HepG2 (cell line): ENCODE measurements at regions not wholly inside any gene's neighbourhood (a gene's known extent, or its start where the extent isn't known, plus 50 kb on each side); places are given as distances from the start of the nearest gene placed in this dataset.

Experiments
- ATAC-seq: fragments of 200-7000 bp; cut with Tn5 transposase; 3 replicates; pipeline ENCODE4 v1.9.1; 2020; ENCODE audit warnings: mild to moderate bottlenecking, moderate library complexity
- BruUV-seq: library from RNA; stranded (reverse); fragments of 400-500 nt; replicated peaks from 2 replicates; lab custom pipeline; 2021; lab: Mats Ljungman, UMichigan
- CTCF ChIA-PET: fragments of 300-600 bp; formaldehyde crosslinking; extraction: SDS; loops from one replicate; lab custom pipeline; 2021; ENCODE audit warnings: low total read pairs, inconsistent platforms, low intra/inter-chr PET ratio; lab: Yijun Ruan, JAX
- POLR2A ChIA-PET: fragments of 350-600 bp; sonication (Branson Sonifier 250); formaldehyde crosslinking; loops from one replicate; lab custom pipeline; 2020; ENCODE audit warnings: antibody characterized with exemption, inconsistent platforms; lab: Yijun Ruan, JAX
- DNase-seq: peaks from one replicate; pipeline ENCODE4 v3.0.0-alpha.2; 2015; ENCODE audit warnings: low spot score
- FAIRE-seq: peaks from 3 replicates; lab custom pipeline; 2011; peaks lifted over from hg19 to GRCh38; lab: Jason Lieb, UNC
- H2AFZ ChIP-seq: one replicate; pipeline ENCODE4 v1.6.1; 2011; ENCODE audit warnings: low read length, inconsistent platforms
- H3K27ac ChIP-seq: fragments of 300-600 bp; 3 replicates; pipeline ENCODE4 v1.8.0; 2011; ENCODE audit warnings: mixed run types, mild to moderate bottlenecking, mixed read lengths, low read length, inconsistent platforms; ENCODE audit not compliant: insufficient read depth; ENCODE audit errors: extremely low read length
- H3K27me3 ChIP-seq, 2 experiments: fragments of 200-600 bp in 1 of 2; 2 replicates in 1 of 2; 3 replicates in 1 of 2; pipeline versions ENCODE4 v1.6.0 to v1.8.0; 2011; ENCODE audit warnings: low read length in 2 of 2, mild to moderate bottlenecking in 2 of 2, moderate library complexity in 2 of 2, inconsistent platforms in 1 of 2; ENCODE audit not compliant: insufficient read depth in 2 of 2, control insufficient read depth in 1 of 2
- H3K36me3 ChIP-seq, 2 experiments: fragments of 200-600 bp in 1 of 2; replicated peaks in 1 of 2; 2 replicates in 1 of 2; 3 replicates in 1 of 2; pipeline versions ENCODE4 v1.5.1 to v1.8.0; 2011; ENCODE audit warnings: low read length in 2 of 2, inconsistent platforms in 1 of 2; ENCODE audit not compliant: insufficient read depth in 2 of 2, control insufficient read depth in 1 of 2
- H3K4me1 ChIP-seq: 2 replicates; pipeline ENCODE4 v1.5.1; 2012; ENCODE audit warnings: low read length, inconsistent platforms; ENCODE audit not compliant: insufficient read depth
- H3K4me2 ChIP-seq: 2 replicates; pipeline ENCODE4 v1.6.0; 2011; ENCODE audit warnings: low read depth, low read length, inconsistent platforms
- H3K4me3 ChIP-seq, 3 experiments: fragments of 200-600 bp in 1 of 3; sonication (generic), shearing (Covaris generic) in 1 of 3; replicated peaks in 1 of 3; 2 replicates each; pipeline ENCODE4 v1.5.1; 2011 to 2016; ENCODE audit warnings: low read length in 3 of 3, inconsistent platforms in 2 of 3, low read depth in 2 of 3, mild to moderate bottlenecking in 2 of 3, control low read depth in 1 of 3, mixed read lengths in 1 of 3; ENCODE audit not compliant: insufficient read depth in 1 of 3
- H3K79me2 ChIP-seq: one replicate; pipeline ENCODE4 v1.6.1; 2011; ENCODE audit warnings: low read length, inconsistent platforms; ENCODE audit not compliant: insufficient read depth
- H3K9ac ChIP-seq: 2 replicates; pipeline ENCODE4 v1.6.0; 2011; ENCODE audit warnings: mild to moderate bottlenecking, low read depth, low read length, inconsistent platforms; ENCODE audit not compliant: insufficient read depth
- H3K9me3 ChIP-seq: 2 replicates; pipeline ENCODE4 v1.5.1; 2012; ENCODE audit warnings: mild to moderate bottlenecking, low read length
- H4K20me1 ChIP-seq: 2 replicates; pipeline ENCODE4 v1.6.0; 2011; ENCODE audit warnings: inconsistent platforms, mild to moderate bottlenecking, low read length, moderate library complexity; ENCODE audit not compliant: insufficient read depth
- CBFB ChIP-seq: sonication (generic); formaldehyde crosslinking; IDR thresholded peaks from 2 replicates; pipeline ENCODE4 v1.4.0; 2020; ENCODE audit warnings: missing genetic modification reagents
- FOXO1 ChIP-seq: sonication (generic); formaldehyde crosslinking; IDR thresholded peaks from 2 replicates; pipeline ENCODE4 v1.4.0; 2020; ENCODE audit warnings: missing genetic modification reagents
- GLI4 ChIP-seq: sonication (generic); formaldehyde crosslinking; IDR thresholded peaks from 2 replicates; pipeline ENCODE4 v1.5.1; 2020; ENCODE audit warnings: missing genetic modification reagents, mild to moderate bottlenecking, moderate library complexity, borderline replicate concordance
- KDM5B ChIP-seq: sonication (generic); formaldehyde crosslinking; IDR thresholded peaks from 2 replicates; pipeline ENCODE4 v1.4.0; 2020; ENCODE audit warnings: missing genetic modification reagents, mild to moderate bottlenecking, borderline replicate concordance
- RCOR2 ChIP-seq: IDR thresholded peaks from 2 replicates; pipeline ENCODE4 v1.6.1; 2016; ENCODE audit warnings: missing biosample characterization, missing genetic modification reagents
- SCMH1 ChIP-seq: sonication (generic); formaldehyde crosslinking; IDR thresholded peaks from 2 replicates; pipeline ENCODE4 v1.9.0; 2021; ENCODE audit warnings: missing genetic modification reagents, mild to moderate bottlenecking, borderline replicate concordance
- SOX6 ChIP-seq, 2 experiments: fragments of 450-650 bp in 1 of 2; sonication (generic) in 1 of 2; formaldehyde crosslinking in 1 of 2; IDR thresholded peaks; 2 replicates each; pipeline versions ENCODE4 v1.4.0 to v1.6.1; 2017 to 2020; ENCODE audit warnings: antibody characterized with exemption in 1 of 2, mild to moderate bottlenecking in 1 of 2, missing genetic modification reagents in 1 of 2
- SYNCRIP ChIP-seq: fragments of 200-400 bp; formaldehyde crosslinking; IDR thresholded peaks from 2 replicates; pipeline ENCODE4 v1.6.1; 2018; ENCODE audit warnings: mild to moderate bottlenecking, low read depth, low read length; ENCODE audit not compliant: insufficient read depth
- TCF7 ChIP-seq: sonication (generic); IDR thresholded peaks from 2 replicates; pipeline ENCODE4 v1.6.1; 2016; ENCODE audit warnings: antibody characterized with exemption, low read depth
- TMF1 ChIP-seq: sonication (generic); formaldehyde crosslinking; IDR thresholded peaks from 2 replicates; pipeline ENCODE4 v1.8.1; 2022; ENCODE audit warnings: low read depth, missing genetic modification reagents
- ZBTB8A ChIP-seq: sonication (generic); formaldehyde crosslinking; IDR thresholded peaks from 2 replicates; pipeline ENCODE4 v1.4.0; 2020; ENCODE audit warnings: mild to moderate bottlenecking, low read depth, missing genetic modification reagents, borderline replicate concordance
- ZNF136 ChIP-seq: sonication (generic); formaldehyde crosslinking; IDR thresholded peaks from 2 replicates; pipeline ENCODE4 v1.8.1; 2022; ENCODE audit warnings: low read depth, mild to moderate bottlenecking, moderate library complexity, missing genetic modification reagents
- ZNF343 ChIP-seq: sonication (generic); formaldehyde crosslinking; IDR thresholded peaks from 2 replicates; pipeline ENCODE4 v1.4.0; 2020; ENCODE audit warnings: mild to moderate bottlenecking, missing genetic modification reagents
- ZNF432 ChIP-seq: sonication (generic); formaldehyde crosslinking; IDR thresholded peaks from 2 replicates; pipeline ENCODE4 v1.5.0; 2020; ENCODE audit warnings: missing genetic modification reagents, mild to moderate bottlenecking, borderline replicate concordance
- ZNF552 ChIP-seq: sonication (generic); formaldehyde crosslinking; IDR thresholded peaks from 2 replicates; pipeline ENCODE4 v1.9.0; 2022; ENCODE audit warnings: missing genetic modification reagents, mild to moderate bottlenecking, borderline replicate concordance
- ZNF614 ChIP-seq: IDR thresholded peaks from 2 replicates; pipeline ENCODE4 v1.6.1; 2018; ENCODE audit warnings: missing biosample characterization, missing genetic modification reagents, inconsistent platforms, borderline replicate concordance
- ZNF629 ChIP-seq: sonication (generic); formaldehyde crosslinking; conservative IDR thresholded peaks from 2 replicates; pipeline ENCODE4 v1.5.0; 2020; ENCODE audit warnings: missing genetic modification reagents
- ZSCAN12 ChIP-seq: sonication (generic); formaldehyde crosslinking; IDR thresholded peaks from 2 replicates; pipeline ENCODE4 v1.9.0; 2021; ENCODE audit warnings: mild to moderate bottlenecking, missing genetic modification reagents
- WGBS: methylation state at CpG from one replicate; pipeline ENCODE4 v1.1.6; 2017; ENCODE audit warnings: low lambda C conversion rate; 5-methylcytosine and 5-hydroxymethylcytosine counted together
- in situ Hi-C: cut with HindIII; loops from 2 replicates; pipeline ENCODE4 v1.10.0; 2017; ENCODE audit warnings: low pct_unique_long_range_greater_than_20kb; ENCODE audit not compliant: extremely low pct_ligation_motif_present
- intact Hi-C: fragments of 100-400 bp; cut with micrococcal nuclease; formaldehyde crosslinking; loops from one replicate; pipeline ENCODE4 v1.10.0; 2022; ENCODE audit not compliant: unreplicated experiment
- TF ChIP-seq, protein P1 (sequence below): sonication (generic); formaldehyde crosslinking; IDR thresholded peaks from 2 replicates; pipeline ENCODE4 v1.9.0; 2022; ENCODE audit warnings: low read depth, missing genetic modification reagents
- TF ChIP-seq, protein P2 (sequence below): sonication (generic); formaldehyde crosslinking; IDR thresholded peaks from 2 replicates; pipeline ENCODE4 v1.4.0; 2020; ENCODE audit warnings: missing genetic modification reagents
- TF ChIP-seq, protein P3 (sequence below): sonication (generic); formaldehyde crosslinking; IDR thresholded peaks from 2 replicates; pipeline ENCODE4 v1.5.0; 2020; ENCODE audit warnings: mild to moderate bottlenecking, low read depth, missing genetic modification reagents, borderline replicate concordance

DNA sequence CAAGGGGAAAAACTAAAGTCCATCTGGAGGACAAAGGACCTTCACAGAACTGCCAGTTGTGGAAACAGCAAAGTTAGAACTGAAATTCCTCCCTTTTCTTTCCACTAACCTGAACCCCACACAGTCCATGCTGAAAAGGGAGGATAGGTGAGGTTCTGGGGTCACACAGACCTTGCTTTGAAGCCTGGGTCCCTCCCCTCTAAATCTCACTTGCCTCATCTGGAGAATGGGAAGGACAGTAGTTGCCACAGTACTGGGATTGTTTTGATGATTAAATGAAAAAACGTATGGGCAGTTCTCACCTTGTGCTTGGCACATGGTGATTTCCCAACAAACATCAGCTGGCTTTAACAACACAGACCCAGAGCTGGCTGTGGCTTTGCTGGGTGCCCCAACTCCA is 166.4 kb upstream of the LRIG1 start:
- H3K4me1 ChIP-seq = peaks cover 17% of the 10 kb centered on the region
- no peak overlapping the region for H2AFZ ChIP-seq
- no peaks in the 10 kb centered on the region for H3K36me3 ChIP-seq
- H3K9ac ChIP-seq = no peak overlapping the region
- 0 out of 2 replicates have a peak overlapping the region, but pooled peaks have one; percentile 29 for H3K4me2 ChIP-seq
- H3K4me3 ChIP-seq = no peak overlapping the region
- CTCF ChIA-PET = no interaction called here
- DNase-seq = peak; percentile 7
- 13% methylated on average over 1 of the region's 1 CpG for WGBS
- no peaks in the 10 kb centered on the region for H3K9me3 ChIP-seq
- POLR2A ChIA-PET = no interaction called here
- intact Hi-C loops (no loop called here), in situ Hi-C loops (no loop called here)
- H3K79me2 ChIP-seq = no peaks in the 10 kb centered on the region
- H3K27ac ChIP-seq = no peak overlapping the region
- no peaks in the 10 kb centered on the region for H3K27me3 ChIP-seq
- FAIRE-seq = no peak
- H4K20me1 ChIP-seq = no peaks in the 10 kb centered on the region
- ATAC-seq = peak; percentile 43; the same call in 1 of the 3 replicates
- no TSS peak for BruUV-seq
- no peak for TF ChIP-seq ZNF343
- TF ChIP-seq ZNF552 (CRISPR knock-in tag) = no peak
- TF ChIP-seq, protein P1, sequence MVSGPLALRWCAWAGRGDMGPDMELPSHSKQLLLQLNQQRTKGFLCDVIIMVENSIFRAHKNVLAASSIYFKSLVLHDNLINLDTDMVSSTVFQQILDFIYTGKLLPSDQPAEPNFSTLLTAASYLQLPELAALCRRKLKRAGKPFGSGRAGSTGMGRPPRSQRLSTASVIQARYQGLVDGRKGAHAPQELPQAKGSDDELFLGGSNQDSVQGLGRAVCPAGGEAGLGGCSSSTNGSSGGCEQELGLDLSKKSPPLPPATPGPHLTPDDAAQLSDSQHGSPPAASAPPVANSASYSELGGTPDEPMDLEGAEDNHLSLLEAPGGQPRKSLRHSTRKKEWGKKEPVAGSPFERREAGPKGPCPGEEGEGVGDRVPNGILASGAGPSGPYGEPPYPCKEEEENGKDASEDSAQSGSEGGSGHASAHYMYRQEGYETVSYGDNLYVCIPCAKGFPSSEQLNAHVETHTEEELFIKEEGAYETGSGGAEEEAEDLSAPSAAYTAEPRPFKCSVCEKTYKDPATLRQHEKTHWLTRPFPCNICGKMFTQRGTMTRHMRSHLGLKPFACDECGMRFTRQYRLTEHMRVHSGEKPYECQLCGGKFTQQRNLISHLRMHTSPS (CRISPR knock-in tag) = no peak
- TF ChIP-seq SOX6 (IDR thresholded peaks at IDR 0.05) = no peak
- peak; percentile 29; the same call in 1 of the 2 replicates for TF ChIP-seq SOX6 (CRISPR knock-in tag; IDR thresholded peaks at IDR 0.05)
- TF ChIP-seq FOXO1 = no peak
- TF ChIP-seq GLI4 (CRISPR knock-in tag) = no peak
- TF ChIP-seq, protein P2, sequence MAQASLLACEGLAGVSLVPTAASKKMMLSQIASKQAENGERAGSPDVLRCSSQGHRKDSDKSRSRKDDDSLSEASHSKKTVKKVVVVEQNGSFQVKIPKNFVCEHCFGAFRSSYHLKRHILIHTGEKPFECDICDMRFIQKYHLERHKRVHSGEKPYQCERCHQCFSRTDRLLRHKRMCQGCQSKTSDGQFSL (CRISPR knock-in tag) = no peak
- TF ChIP-seq ZNF136 = no peak
- TF ChIP-seq ZNF432 = no peak
- TF ChIP-seq ZBTB8A = no peak
- TF ChIP-seq KDM5B (CRISPR knock-in tag) = no peak
- no peak for TF ChIP-seq TCF7
- no peak for TF ChIP-seq SYNCRIP
- TF ChIP-seq ZNF614 (CRISPR knock-in tag) = no peak
- TF ChIP-seq SCMH1 (CRISPR knock-in tag) = no peak
- TF ChIP-seq TMF1 (CRISPR knock-in tag) = no peak
- TF ChIP-seq ZNF629 = peak; percentile 92
- TF ChIP-seq ZSCAN12 (CRISPR knock-in tag) = no peak
- TF ChIP-seq CBFB (CRISPR knock-in tag) = no peak
- no peak for TF ChIP-seq RCOR2 (CRISPR knock-in tag)
- TF ChIP-seq, protein P3, sequence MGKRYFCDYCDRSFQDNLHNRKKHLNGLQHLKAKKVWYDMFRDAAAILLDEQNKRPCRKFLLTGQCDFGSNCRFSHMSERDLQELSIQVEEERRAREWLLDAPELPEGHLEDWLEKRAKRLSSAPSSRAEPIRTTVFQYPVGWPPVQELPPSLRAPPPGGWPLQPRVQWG (CRISPR knock-in tag) = no peak
